Lower lobe of right lung (tissue), 2 donors: ENCODE measurements at regions not wholly inside any gene's neighbourhood (a gene's known extent, or its start where the extent isn't known, plus 50 kb on each side); places are given as distances from the start of the nearest gene placed in this dataset.

Experiments
- ATAC-seq, 2 donors: fragments of 200-7000 bp; cut with Tn5 transposase; one replicate each; pipeline ENCODE4 v1.9.1; 2020 to 2022; ENCODE audit warnings: mild to moderate bottlenecking in 2 of 2, moderate library complexity in 2 of 2
- DNase-seq: peaks from one replicate; pipeline ENCODE4 v3.0.0-alpha.2; 2020
- H3K27ac ChIP-seq: fragments of 200-600 bp; one replicate; pipeline ENCODE4 v1.8.0; 2022
- H3K27me3 ChIP-seq: fragments of 200-600 bp; one replicate; pipeline ENCODE4 v1.8.0; 2022; ENCODE audit warnings: low read depth
- H3K36me3 ChIP-seq: fragments of 200-600 bp; one replicate; pipeline ENCODE4 v1.8.0; 2022; ENCODE audit warnings: mild to moderate bottlenecking
- H3K4me1 ChIP-seq: fragments of 200-600 bp; one replicate; pipeline ENCODE4 v1.8.0; 2022
- H3K4me3 ChIP-seq: fragments of 200-600 bp; one replicate; pipeline ENCODE4 v1.8.0; 2022; ENCODE audit warnings: mild to moderate bottlenecking
- H3K9me3 ChIP-seq: fragments of 200-600 bp; one replicate; pipeline ENCODE4 v1.8.0; 2022
- intact Hi-C: fragments of 100-400 bp; cut with DNase I; formaldehyde crosslinking; loops from one replicate; pipeline ENCODE4 v1.11.0; 2022
- TF ChIP-seq, protein P1 (sequence below): fragments of 200-600 bp; IDR thresholded peaks from one replicate; pipeline ENCODE4 v1.8.0; 2022; ENCODE audit warnings: antibody characterized with exemption, mild to moderate bottlenecking
- donor health status: DM: no; HTN: yes; CAD: no; lungs with severe emphysema.

DNA sequence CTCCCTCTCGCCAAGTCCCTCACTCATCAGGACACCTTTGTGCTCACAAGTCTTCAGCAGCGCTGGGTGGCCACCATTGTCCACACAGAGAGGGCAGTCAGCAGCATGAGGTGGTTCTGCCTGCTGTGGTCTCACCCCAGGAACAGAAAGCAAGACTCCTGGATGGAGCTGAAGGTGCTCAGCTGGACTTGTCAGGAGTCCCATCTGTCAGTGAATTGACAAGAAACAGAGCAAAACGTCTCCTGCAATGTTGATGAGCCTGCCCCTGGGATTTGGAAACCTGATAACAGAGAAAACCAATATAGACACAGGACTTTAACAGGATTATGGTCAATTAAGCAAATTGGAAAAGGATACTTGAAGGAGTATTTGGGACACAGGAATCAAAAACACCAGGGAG lies 122.2 kb upstream of the PRSS58 start:
- no peaks in the 10 kb centered on the region for H3K36me3 ChIP-seq
- intact Hi-C loops, result no loop called here
- H3K4me1 ChIP-seq, result peaks cover 12% of the 10 kb centered on the region
- no peak overlapping the region for H3K27ac ChIP-seq
- H3K4me3 ChIP-seq, result no peak overlapping the region
- TF ChIP-seq, protein P1, sequence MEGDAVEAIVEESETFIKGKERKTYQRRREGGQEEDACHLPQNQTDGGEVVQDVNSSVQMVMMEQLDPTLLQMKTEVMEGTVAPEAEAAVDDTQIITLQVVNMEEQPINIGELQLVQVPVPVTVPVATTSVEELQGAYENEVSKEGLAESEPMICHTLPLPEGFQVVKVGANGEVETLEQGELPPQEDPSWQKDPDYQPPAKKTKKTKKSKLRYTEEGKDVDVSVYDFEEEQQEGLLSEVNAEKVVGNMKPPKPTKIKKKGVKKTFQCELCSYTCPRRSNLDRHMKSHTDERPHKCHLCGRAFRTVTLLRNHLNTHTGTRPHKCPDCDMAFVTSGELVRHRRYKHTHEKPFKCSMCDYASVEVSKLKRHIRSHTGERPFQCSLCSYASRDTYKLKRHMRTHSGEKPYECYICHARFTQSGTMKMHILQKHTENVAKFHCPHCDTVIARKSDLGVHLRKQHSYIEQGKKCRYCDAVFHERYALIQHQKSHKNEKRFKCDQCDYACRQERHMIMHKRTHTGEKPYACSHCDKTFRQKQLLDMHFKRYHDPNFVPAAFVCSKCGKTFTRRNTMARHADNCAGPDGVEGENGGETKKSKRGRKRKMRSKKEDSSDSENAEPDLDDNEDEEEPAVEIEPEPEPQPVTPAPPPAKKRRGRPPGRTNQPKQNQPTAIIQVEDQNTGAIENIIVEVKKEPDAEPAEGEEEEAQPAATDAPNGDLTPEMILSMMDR, result no peak
- DNase-seq (no peak), ATAC-seq (no peak)
- no peaks in the 10 kb centered on the region for H3K27me3 ChIP-seq
- no peaks in the 10 kb centered on the region for H3K9me3 ChIP-seq

DNA sequence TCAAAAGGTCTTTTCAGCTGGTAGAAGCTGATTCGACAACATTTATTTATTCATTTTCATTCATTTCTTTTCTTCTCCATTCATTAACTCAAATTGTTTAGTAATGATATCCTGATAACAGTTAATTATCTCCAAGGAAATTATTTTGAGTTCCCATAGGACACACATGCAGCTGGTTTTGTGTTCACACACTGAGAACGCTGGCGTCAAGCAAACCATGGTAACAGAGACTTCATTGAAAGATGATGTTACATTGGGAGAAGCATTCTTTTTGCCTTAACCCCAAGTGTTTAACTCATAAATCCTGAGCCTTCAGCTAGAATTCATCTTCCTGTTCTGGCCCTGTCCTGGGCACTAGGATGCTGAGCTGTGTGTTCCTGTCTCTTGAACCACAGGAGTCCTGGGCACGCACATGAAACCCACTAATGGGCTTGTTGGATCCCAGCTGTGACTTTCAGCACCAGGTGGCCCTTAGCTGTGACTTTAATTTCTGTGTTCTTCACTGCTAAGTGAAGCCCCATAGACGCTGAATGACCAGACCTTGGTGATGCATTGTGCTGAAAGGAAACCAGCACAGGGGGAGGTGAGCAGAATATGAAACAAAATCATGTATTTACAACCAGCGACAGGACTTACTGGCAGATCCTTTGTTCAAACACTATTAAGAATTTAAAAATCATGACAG lies 121.5 kb upstream of the PRSS58 start:
- DNase-seq, result no peak
- H3K4me1 ChIP-seq, result peaks cover 8% of the 10 kb centered on the region
- intact Hi-C loops, result no loop called here
- H3K36me3 ChIP-seq, result no peaks in the 10 kb centered on the region
- TF ChIP-seq, protein P1, result no peak
- no peak overlapping the region for H3K27ac ChIP-seq
- no peaks in the 10 kb centered on the region for H3K9me3 ChIP-seq
- no peaks in the 10 kb centered on the region for H3K27me3 ChIP-seq
- H3K4me3 ChIP-seq, result no peak overlapping the region
- ATAC-seq, result no peak

DNA sequence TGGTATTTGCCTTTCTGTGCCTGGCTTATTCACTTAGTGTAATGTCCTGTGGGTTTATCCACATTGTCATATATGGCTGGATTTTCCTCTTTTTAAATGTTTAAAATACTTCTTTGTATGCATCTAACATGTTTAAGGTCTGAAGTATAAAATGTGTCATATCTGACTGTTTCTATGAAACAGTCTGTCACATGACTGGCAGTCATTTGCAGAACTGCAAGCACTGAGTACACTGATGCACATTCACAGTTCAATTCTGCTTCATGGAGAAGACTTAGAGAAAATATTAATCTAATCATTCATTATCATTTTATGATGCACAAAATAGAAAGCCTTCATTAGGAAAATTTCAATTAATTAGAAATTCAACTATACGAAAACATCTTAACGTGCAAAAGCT lies 119.7 kb upstream of the PRSS58 start:
- Histone ChIP-seq H3K36me3 (no peaks in the 10 kb centered on the region), H3K9me3 (no peaks in the 10 kb centered on the region), H3K27ac (no peak overlapping the region), H3K4me3 (no peak overlapping the region), H3K27me3 (no peaks in the 10 kb centered on the region), H3K4me1 (peaks cover 8% of the 10 kb centered on the region)
- ATAC-seq, result no peak
- TF ChIP-seq, protein P1, result no peak
- intact Hi-C loops, result no loop called here
- DNase-seq, result no peak

DNA sequence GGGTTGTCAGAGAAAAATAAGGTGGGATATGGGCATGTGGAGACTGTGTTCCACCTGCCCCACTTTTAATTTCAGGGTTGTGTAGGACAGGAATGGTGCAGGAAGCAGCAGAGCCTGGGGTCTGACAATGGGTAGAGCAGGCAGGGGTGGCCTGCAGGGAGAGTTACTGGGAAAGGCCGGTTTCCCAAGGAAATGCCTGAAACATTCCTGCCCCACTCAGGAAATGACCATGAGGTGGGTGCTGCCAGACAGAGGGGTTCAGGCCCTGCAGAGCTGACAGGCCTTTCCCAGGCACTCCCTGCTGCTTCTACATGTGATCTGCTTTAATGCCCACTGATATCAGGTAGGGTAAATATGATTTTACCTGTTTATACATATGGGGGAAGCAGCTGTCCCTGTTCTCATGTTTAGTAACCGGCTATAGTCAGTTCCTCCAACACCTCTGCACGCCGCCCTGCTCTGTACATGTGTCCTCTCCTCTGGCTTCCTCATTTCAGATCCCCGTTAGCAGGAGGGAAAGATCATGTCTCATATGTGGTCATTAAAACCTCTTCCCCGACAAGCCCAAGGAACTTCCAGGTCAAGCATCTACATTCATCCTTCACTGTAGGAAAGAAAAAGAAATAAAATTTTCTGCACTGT lies 118.6 kb upstream of the PRSS58 start:
- TF ChIP-seq, protein P1, result no peak
- Histone ChIP-seq H3K27ac (no peak overlapping the region), H3K36me3 (no peaks in the 10 kb centered on the region), H3K9me3 (no peaks in the 10 kb centered on the region), H3K4me1 (peaks cover 8% of the 10 kb centered on the region), H3K27me3 (no peaks in the 10 kb centered on the region), H3K4me3 (no peak overlapping the region)
- intact Hi-C loops, result no loop called here
- DNase-seq (no peak), ATAC-seq (peak in 1 of 2 donors; percentile 16)

DNA sequence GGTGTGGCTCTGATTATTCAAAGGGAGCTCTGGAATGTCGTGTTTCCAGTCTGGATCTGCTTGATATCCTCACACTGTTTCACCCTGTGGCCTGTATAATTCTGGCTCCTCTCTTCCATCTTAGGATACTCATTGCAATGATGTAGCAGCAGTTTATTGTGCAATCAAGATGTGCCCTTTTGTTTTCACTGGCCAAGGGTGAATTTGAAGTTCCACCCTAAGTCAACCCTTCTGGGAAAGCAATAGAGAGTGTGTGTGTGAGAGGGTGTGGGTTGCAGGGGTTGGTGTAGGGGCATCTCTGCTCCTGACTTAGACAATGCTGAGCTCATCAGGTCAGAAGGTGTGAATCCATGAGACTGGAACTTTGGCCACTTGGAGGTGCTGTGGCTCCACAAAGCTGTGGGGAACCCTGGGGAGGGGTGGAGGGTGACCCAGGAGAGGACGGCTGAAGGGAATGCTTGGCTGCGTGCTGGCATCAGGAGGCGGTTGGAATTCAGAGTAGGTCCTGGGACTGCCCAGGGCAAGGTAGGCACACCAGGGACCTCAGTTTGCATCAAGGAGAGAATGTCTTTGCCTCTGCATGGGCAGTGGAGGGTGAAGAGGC lies 118.0 kb upstream of the PRSS58 start:
- ATAC-seq (peak; percentile 77 to 78), DNase-seq (no peak)
- Histone ChIP-seq H3K4me1 (peaks cover 8% of the 10 kb centered on the region), H3K4me3 (no peak overlapping the region), H3K9me3 (no peaks in the 10 kb centered on the region), H3K36me3 (no peaks in the 10 kb centered on the region), H3K27ac (no peak overlapping the region), H3K27me3 (no peaks in the 10 kb centered on the region)
- TF ChIP-seq, protein P1, result no peak
- intact Hi-C loops, result no loop called here
